ENCODE measurements at regions not wholly inside any gene's neighbourhood (a gene's known extent, or its start where the extent isn't known, plus 50 kb on each side); places are given as distances from the start of the nearest gene placed in this dataset.
A peak's percentile ranks its signal among the peaks of the same experiment; 100 is the strongest.

DNA sequence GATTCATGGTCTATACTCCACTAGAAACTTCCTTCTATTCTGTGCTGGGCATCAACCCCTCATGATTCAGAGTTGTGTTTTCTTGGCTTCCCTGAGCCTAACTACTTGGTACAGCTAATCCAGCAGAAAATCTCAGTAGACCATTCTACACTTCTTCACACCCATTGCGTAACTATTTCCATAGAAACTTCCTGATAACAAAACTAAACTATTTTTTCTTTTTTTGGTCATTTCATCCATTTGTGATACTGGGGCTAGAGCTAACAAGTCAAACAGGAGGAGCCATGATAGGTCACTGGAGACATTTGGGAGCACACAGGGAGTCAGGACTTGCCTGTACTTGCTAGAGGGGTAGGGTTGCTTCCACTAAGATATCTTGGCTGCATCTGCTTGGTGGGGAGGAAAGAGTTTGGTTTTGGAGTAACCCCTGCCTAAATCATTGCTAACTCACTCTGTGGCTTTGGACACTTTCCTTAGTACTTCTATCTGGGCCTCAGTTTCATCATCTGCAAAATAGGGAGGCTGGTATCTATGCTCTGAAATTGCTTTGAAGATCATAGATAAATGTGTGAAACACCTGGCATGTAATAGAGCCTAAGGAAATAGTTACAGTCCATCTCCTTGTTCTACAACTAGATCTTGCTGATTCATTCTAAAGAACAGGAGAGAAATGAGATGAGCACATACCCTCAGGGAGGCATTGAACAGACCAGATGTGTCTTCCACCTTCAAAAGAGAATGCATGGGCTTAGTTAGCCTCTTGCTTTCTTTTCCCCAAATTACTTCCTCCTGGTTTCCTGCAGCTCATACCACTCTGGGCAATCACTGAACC lies 127.9 kb upstream of the ADGRF1 start:
- TF ChIP-seq, protein P1, sequence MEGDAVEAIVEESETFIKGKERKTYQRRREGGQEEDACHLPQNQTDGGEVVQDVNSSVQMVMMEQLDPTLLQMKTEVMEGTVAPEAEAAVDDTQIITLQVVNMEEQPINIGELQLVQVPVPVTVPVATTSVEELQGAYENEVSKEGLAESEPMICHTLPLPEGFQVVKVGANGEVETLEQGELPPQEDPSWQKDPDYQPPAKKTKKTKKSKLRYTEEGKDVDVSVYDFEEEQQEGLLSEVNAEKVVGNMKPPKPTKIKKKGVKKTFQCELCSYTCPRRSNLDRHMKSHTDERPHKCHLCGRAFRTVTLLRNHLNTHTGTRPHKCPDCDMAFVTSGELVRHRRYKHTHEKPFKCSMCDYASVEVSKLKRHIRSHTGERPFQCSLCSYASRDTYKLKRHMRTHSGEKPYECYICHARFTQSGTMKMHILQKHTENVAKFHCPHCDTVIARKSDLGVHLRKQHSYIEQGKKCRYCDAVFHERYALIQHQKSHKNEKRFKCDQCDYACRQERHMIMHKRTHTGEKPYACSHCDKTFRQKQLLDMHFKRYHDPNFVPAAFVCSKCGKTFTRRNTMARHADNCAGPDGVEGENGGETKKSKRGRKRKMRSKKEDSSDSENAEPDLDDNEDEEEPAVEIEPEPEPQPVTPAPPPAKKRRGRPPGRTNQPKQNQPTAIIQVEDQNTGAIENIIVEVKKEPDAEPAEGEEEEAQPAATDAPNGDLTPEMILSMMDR (conservative IDR thresholded peaks at IDR 0.05; ENCODE audit: low read depth, low read length): no peak
- TF ChIP-seq EZH2 (IDR thresholded peaks at IDR 0.05; ENCODE audit: low read length, unreplicated experiment): no peak
- Histone ChIP-seq H3K27ac (ENCODE audit: low read length) (peak overlapping the region; percentile 91), H3K4me2 (ENCODE audit: low read length) (no peak overlapping the region), H3K27me3 (ENCODE audit: low read length) (no peaks in the 10 kb centered on the region), H2AFZ (ENCODE audit: low read length) (no peak overlapping the region), H3F3A (ENCODE audit: low read length, unreplicated experiment) (no peaks in the 10 kb centered on the region), H3K9me3 (ENCODE audit: low read length) (no peaks in the 10 kb centered on the region), H3K36me3 (ENCODE audit: low read depth, low read length) (no peaks in the 10 kb centered on the region), H3K9me2 (replicated peaks; ENCODE audit: low read length) (no peaks in the 10 kb centered on the region), H3K4me1 (ENCODE audit: insufficient read depth, low read length) (peaks cover 60% of the 10 kb centered on the region), H3K79me2 (ENCODE audit: low read length) (no peaks in the 10 kb centered on the region), H3K4me3 (ENCODE audit: low read length) (no peak overlapping the region), H3K9ac (ENCODE audit: low read length) (no peak overlapping the region), H4K20me1 (ENCODE audit: low read length) (no peaks in the 10 kb centered on the region)
- ATAC-seq: no peak
- ChIA-PET POLR2A (ENCODE audit: unreplicated experiment) (no interaction called here), CTCF (no interaction called here)
- BruUV-seq (replicated peaks): no TSS peak
- intact Hi-C loops (cut with micrococcal nuclease): loop anchor here (5.0 to 10.0 kb wide), 2 partner anchors 73 to 135 kb away; partner anchors contain the start of gene TNFRSF21
- peak; percentile 54 for DNase-seq

DNA sequence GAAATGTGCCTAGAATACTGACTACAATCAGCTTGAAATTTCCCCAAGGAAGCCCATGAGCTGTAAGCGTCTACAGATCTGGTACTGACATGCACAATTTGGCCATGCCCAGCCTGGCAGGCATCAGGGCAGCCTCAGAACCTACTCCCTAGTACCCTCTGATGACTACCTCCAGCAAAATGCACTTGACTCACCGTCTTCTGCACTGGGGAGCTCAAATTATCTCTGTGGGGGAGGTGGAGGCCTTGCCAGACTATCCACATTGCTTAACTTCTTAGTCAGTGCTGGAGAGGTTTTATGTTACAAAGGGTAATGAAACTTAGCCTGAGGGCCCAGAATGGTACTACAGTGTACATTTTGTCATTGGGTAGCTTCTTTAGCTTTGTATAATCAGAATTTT lies 126.0 kb upstream of the ADGRF1 start:
- Histone ChIP-seq H3F3A (ENCODE audit: low read length, unreplicated experiment) (no peaks in the 10 kb centered on the region), H3K9me2 (replicated peaks; ENCODE audit: low read length) (no peaks in the 10 kb centered on the region), H3K9me3 (ENCODE audit: low read length) (no peaks in the 10 kb centered on the region), H4K20me1 (ENCODE audit: low read length) (no peaks in the 10 kb centered on the region), H3K4me3 (ENCODE audit: low read length) (no peak overlapping the region), H3K36me3 (ENCODE audit: low read depth, low read length) (no peaks in the 10 kb centered on the region), H3K27ac (ENCODE audit: low read length) (peak overlapping the region; percentile 91), H3K4me1 (ENCODE audit: insufficient read depth, low read length) (peaks cover 50% of the 10 kb centered on the region), H3K9ac (ENCODE audit: low read length) (peak overlapping the region; percentile 57), H3K4me2 (ENCODE audit: low read length) (peak overlapping the region; percentile 66), H3K27me3 (ENCODE audit: low read length) (no peaks in the 10 kb centered on the region), H3K79me2 (ENCODE audit: low read length) (no peaks in the 10 kb centered on the region), H2AFZ (ENCODE audit: low read length) (no peak overlapping the region)
- TF ChIP-seq EZH2 (IDR thresholded peaks at IDR 0.05; ENCODE audit: low read length, unreplicated experiment): no peak
- no peak for TF ChIP-seq EZH2phosphoT487 (IDR thresholded peaks at IDR 0.05; ENCODE audit: borderline replicate concordance, low read length)
- TF ChIP-seq, protein P1 (conservative IDR thresholded peaks at IDR 0.05; ENCODE audit: low read depth, low read length): no peak
- ChIA-PET POLR2A (ENCODE audit: unreplicated experiment) (interaction anchor here (0.5 to 0.6 kb wide), 3 partner anchors 48 to 310 kb away, joined by 3 to 8 read pairs (median 8); partner anchors contain the start of gene CD2AP), CTCF (interaction anchor here (0.6 to 1.2 kb wide), 4 partner anchors 21 to 185 kb away, joined by 3 to 5 read pairs (median 3); no protein-coding TSS in a partner anchor)
- ATAC-seq (peak; percentile 99), DNase-seq (peak; percentile 98)
- no TSS peak for BruUV-seq (replicated peaks)
- intact Hi-C loops (cut with micrococcal nuclease): loop anchor here (1.0 to 10.0 kb wide), 3 partner anchors 33 to 137 kb away; partner anchors contain the start of gene TNFRSF21

GRCh38 chr6:47165918-47166317 lies 123.8 kb upstream of the ADGRF1 start:
- no peaks in the 10 kb centered on the region for H4K20me1 ChIP-seq (ENCODE audit: low read length)
- ChIA-PET POLR2A (ENCODE audit: unreplicated experiment) (no interaction called here), CTCF (interaction anchor here (0.6 kb wide), 1 partner anchor 15 kb away, joined by 3 read pairs; no protein-coding TSS in a partner anchor)
- H3K9me2 ChIP-seq (replicated peaks; ENCODE audit: low read length): no peaks in the 10 kb centered on the region
- no peaks in the 10 kb centered on the region for H3K9me3 ChIP-seq (ENCODE audit: low read length)
- no peak overlapping the region for H3K4me3 ChIP-seq (ENCODE audit: low read length)
- DNase-seq: no peak
- ATAC-seq: no peak
- H3F3A ChIP-seq (ENCODE audit: low read length, unreplicated experiment): peaks cover 7% of the 10 kb centered on the region
- H3K27ac ChIP-seq (ENCODE audit: low read length): no peak overlapping the region
- TF ChIP-seq, protein P1 (conservative IDR thresholded peaks at IDR 0.05; ENCODE audit: low read depth, low read length): no peak
- TF ChIP-seq EZH2phosphoT487 (IDR thresholded peaks at IDR 0.05; ENCODE audit: borderline replicate concordance, low read length) (no peak), EZH2 (IDR thresholded peaks at IDR 0.05; ENCODE audit: low read length, unreplicated experiment) (no peak)
- H3K4me2 ChIP-seq (ENCODE audit: low read length): no peak overlapping the region
- peaks cover 64% of the 10 kb centered on the region for H3K4me1 ChIP-seq (ENCODE audit: insufficient read depth, low read length)
- H3K36me3 ChIP-seq (ENCODE audit: low read depth, low read length): no peaks in the 10 kb centered on the region; the same call in 1 of the 2 replicates
- H3K27me3 ChIP-seq (ENCODE audit: low read length): no peaks in the 10 kb centered on the region
- BruUV-seq (replicated peaks): no TSS peak
- no peak overlapping the region for H3K9ac ChIP-seq (ENCODE audit: low read length)
- H3K79me2 ChIP-seq (ENCODE audit: low read length): no peaks in the 10 kb centered on the region
- no peak overlapping the region for H2AFZ ChIP-seq (ENCODE audit: low read length)
- intact Hi-C loops (cut with micrococcal nuclease): loop anchor here (5.0 to 10.0 kb wide), 2 partner anchors 69 to 139 kb away; partner anchors contain the start of gene TNFRSF21
